ENCODE measurements at regions not wholly inside any gene's neighbourhood (a gene's known extent, or its start where the extent isn't known, plus 50 kb on each side); places are given as distances from the start of the nearest gene placed in this dataset.

- TF ChIP-seq EZH2 (IDR thresholded peaks at IDR 0.05; ENCODE audit: borderline replicate concordance, low read depth, low read length, severe bottlenecking), result no peak
- TF ChIP-seq POLR2AphosphoS5 (IDR thresholded peaks at IDR 0.05; ENCODE audit: insufficient read depth, low read depth, low read length), result no peak
- no peak for TF ChIP-seq CTCF (IDR thresholded peaks at IDR 0.05; ENCODE audit: extremely low read depth in 1 of 2, insufficient read depth in 1 of 2, low read depth in 1 of 2, low read length in 2 of 2)
- TF ChIP-seq MYC (IDR thresholded peaks at IDR 0.05; ENCODE audit: low read depth, low read length), result no peak
These were observed 114.1 kb upstream of the HDAC4 start for GRCh38 chr2:239514754-239515530.
